ENCODE measurements at regions not wholly inside any gene's neighbourhood (a gene's known extent, or its start where the extent isn't known, plus 50 kb on each side); places are given as distances from the start of the nearest gene placed in this dataset.

GRCh38 chr17:33369876-33370275 lies 76.8 kb upstream of the ASIC2 start:
- no peak overlapping the region for H3K4me3 ChIP-seq
- H3K27me3 ChIP-seq = peaks cover 0 to 22% (median 0%) of the 10 kb centered on the region in 4 donors
- no peaks in the 10 kb centered on the region for H3K9me3 ChIP-seq
- no peak for DNase-seq
- H3K4me1 ChIP-seq = no peaks in the 10 kb centered on the region
- WGBS, 2 donors = 55 to 58% methylated on average over 2 of the region's 2 CpGs
- H3K27ac ChIP-seq = no peak overlapping the region
- no peak for TF ChIP-seq POLR2A (IDR thresholded peaks at IDR 0.05)
- intact Hi-C loops (cut with DNase I) = no loop called here
- no peaks in the 10 kb centered on the region for H3K36me3 ChIP-seq

GRCh38 chr17:33370401-33370800 lies 77.3 kb upstream of the ASIC2 start:
- Histone ChIP-seq H3K4me3 (no peak overlapping the region), H3K36me3 (no peaks in the 10 kb centered on the region), H3K9me3 (no peaks in the 10 kb centered on the region), H3K27ac (no peak overlapping the region), H3K4me1 (no peaks in the 10 kb centered on the region), H3K27me3 (peaks cover 0 to 27% (median 0%) of the 10 kb centered on the region in 4 donors)
- 31 to 58% methylated on average over 1 of the region's 1 CpG for WGBS, 2 donors
- TF ChIP-seq, protein P1, sequence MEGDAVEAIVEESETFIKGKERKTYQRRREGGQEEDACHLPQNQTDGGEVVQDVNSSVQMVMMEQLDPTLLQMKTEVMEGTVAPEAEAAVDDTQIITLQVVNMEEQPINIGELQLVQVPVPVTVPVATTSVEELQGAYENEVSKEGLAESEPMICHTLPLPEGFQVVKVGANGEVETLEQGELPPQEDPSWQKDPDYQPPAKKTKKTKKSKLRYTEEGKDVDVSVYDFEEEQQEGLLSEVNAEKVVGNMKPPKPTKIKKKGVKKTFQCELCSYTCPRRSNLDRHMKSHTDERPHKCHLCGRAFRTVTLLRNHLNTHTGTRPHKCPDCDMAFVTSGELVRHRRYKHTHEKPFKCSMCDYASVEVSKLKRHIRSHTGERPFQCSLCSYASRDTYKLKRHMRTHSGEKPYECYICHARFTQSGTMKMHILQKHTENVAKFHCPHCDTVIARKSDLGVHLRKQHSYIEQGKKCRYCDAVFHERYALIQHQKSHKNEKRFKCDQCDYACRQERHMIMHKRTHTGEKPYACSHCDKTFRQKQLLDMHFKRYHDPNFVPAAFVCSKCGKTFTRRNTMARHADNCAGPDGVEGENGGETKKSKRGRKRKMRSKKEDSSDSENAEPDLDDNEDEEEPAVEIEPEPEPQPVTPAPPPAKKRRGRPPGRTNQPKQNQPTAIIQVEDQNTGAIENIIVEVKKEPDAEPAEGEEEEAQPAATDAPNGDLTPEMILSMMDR (IDR thresholded peaks at IDR 0.05) = no peak
- no peak for TF ChIP-seq POLR2A (IDR thresholded peaks at IDR 0.05)
- DNase-seq = no peak
- intact Hi-C loops (cut with DNase I) = no loop called here

DNA sequence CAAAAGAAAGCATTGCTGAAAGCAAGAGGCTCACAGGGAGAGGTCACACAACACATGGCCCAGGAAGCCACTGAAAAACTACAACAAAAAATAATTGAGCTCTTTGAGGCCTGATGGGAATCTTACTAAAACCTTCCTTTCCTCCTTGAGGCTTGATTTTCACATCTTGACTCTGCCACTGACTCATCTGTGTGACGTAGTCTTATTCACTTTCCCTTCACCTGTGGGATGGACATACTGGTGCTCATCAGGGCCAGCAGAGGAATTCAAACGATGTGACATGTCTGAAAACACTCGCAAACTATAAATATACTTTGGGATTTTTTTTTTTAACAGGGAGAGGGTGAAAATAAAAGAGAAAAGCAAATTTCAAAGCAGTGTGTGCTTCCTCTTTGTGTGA lies 78.3 kb upstream of the ASIC2 start:
- peaks cover 0 to 30% (median 0%) of the 10 kb centered on the region in 4 donors for H3K27me3 ChIP-seq
- H3K9me3 ChIP-seq = no peaks in the 10 kb centered on the region
- DNase-seq = no peak
- H3K4me1 ChIP-seq = no peaks in the 10 kb centered on the region
- no peaks in the 10 kb centered on the region for H3K36me3 ChIP-seq
- no peak overlapping the region for H3K4me3 ChIP-seq
- intact Hi-C loops (cut with DNase I) = no loop called here
- H3K27ac ChIP-seq = no peak overlapping the region
- WGBS, 2 donors = 43 to 47% methylated on average over 3 of the region's 3 CpGs
- TF ChIP-seq, protein P1 (IDR thresholded peaks at IDR 0.05) = no peak
- TF ChIP-seq POLR2A (IDR thresholded peaks at IDR 0.05) = no peak

GRCh38 chr17:33373273-33373672 lies 80.2 kb upstream of the ASIC2 start:
- 46 to 79% methylated on average over 1 of the region's 1 CpG for WGBS, 2 donors
- Histone ChIP-seq H3K4me3 (no peak overlapping the region), H3K9me3 (no peaks in the 10 kb centered on the region), H3K4me1 (no peaks in the 10 kb centered on the region), H3K27me3 (peaks cover 0 to 32% (median 0%) of the 10 kb centered on the region in 4 donors), H3K27ac (no peak overlapping the region), H3K36me3 (no peaks in the 10 kb centered on the region)
- TF ChIP-seq, protein P1 (IDR thresholded peaks at IDR 0.05) = no peak
- TF ChIP-seq POLR2A (IDR thresholded peaks at IDR 0.05) = no peak
- DNase-seq = no peak
- intact Hi-C loops (cut with DNase I) = no loop called here

DNA sequence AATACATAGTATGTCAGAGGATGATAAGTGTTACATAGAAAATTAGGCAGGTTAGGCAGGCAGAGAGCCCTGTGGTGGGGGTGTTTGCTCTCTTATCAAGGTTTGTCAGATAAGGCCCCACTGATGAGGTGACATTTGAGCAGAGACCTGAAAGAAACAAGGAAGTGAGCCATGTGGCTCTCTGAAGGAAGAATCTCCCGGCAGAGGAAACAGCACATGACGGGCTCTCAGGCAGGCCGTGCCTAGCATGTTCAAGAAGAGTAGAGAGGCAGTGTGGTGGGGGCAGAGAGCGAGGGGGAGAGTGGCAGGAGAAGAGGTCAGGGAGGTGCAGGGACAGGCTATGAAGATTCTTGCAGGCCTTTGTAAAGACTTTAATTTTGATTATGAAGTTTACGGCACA lies 82.0 kb upstream of the ASIC2 start:
- TF ChIP-seq, protein P1 (IDR thresholded peaks at IDR 0.05) = no peak
- no peak for TF ChIP-seq POLR2A (IDR thresholded peaks at IDR 0.05)
- no peak overlapping the region for H3K4me3 ChIP-seq
- intact Hi-C loops (cut with DNase I) = no loop called here
- H3K9me3 ChIP-seq = no peaks in the 10 kb centered on the region
- no peak for DNase-seq
- no peak overlapping the region for H3K27ac ChIP-seq
- peaks cover 0 to 25% (median 0%) of the 10 kb centered on the region in 4 donors for H3K27me3 ChIP-seq
- 57 to 61% methylated on average over 5 of the region's 5 CpGs for WGBS, 2 donors
- H3K4me1 ChIP-seq = no peaks in the 10 kb centered on the region
- H3K36me3 ChIP-seq = no peaks in the 10 kb centered on the region

- intact Hi-C loops (cut with DNase I) = no loop called here
- H3K4me1 ChIP-seq = no peaks in the 10 kb centered on the region
- H3K4me3 ChIP-seq = no peak overlapping the region
- no peak for TF ChIP-seq POLR2A (IDR thresholded peaks at IDR 0.05)
- TF ChIP-seq, protein P1 (IDR thresholded peaks at IDR 0.05) = no peak
- H3K27me3 ChIP-seq = peaks cover 0 to 29% (median 0%) of the 10 kb centered on the region in 4 donors
- no peak for DNase-seq
- H3K27ac ChIP-seq = no peak overlapping the region
- H3K36me3 ChIP-seq = no peaks in the 10 kb centered on the region
- WGBS, 2 donors = 51 to 54% methylated on average over 4 of the region's 4 CpGs
- H3K9me3 ChIP-seq = no peaks in the 10 kb centered on the region
Measured at GRCh38 chr17:33375783-33376182, 82.7 kb upstream of the ASIC2 start.

Measured in esophagus squamous epithelium (tissue), 5 donors.